SKM-1 treated with dmso at 0.1 percent for 144 hours (cell line): ENCODE measurements at regions not wholly inside any gene's neighbourhood (a gene's known extent, or its start where the extent isn't known, plus 50 kb on each side); places are given as distances from the start of the nearest gene placed in this dataset.
"Not testable (repeated sequence)": the region's sequence is repeated elsewhere in the genome, so short reads cannot be mapped to it uniquely, and the experiment has no call there.

Experiments used
- DNase-seq: peaks from one replicate; lab custom pipeline; 2025; ENCODE audit not compliant: unreplicated experiment; lab: John Stamatoyannopoulos, UW

- DNase-seq: peak; percentile 22
Observed at GRCh38 chr4:100042235-100042634, 92.2 kb upstream of the H2AZ1 start.

- no peak for DNase-seq
Observed at GRCh38 chr4:100041646-100042045, 91.6 kb upstream of the H2AZ1 start.

GRCh38 chr4:100034023-100034664 is 84.1 kb upstream of the H2AZ1 start:
- no peak for DNase-seq

- DNase-seq: no peak
Observed at GRCh38 chr4:100026066-100026465, 76.0 kb upstream of the H2AZ1 start.

- DNase-seq: no peak
Observed at GRCh38 chr4:100023800-100024199, 73.7 kb upstream of the H2AZ1 start.

GRCh38 chr4:100022792-100023222 is 72.7 kb upstream of the H2AZ1 start:
- DNase-seq: no peak

GRCh38 chr4:100019821-100020220 is 69.7 kb upstream of the H2AZ1 start:
- DNase-seq: no peak

GRCh38 chr4:100017637-100018310 is 67.7 kb upstream of the H2AZ1 start:
- DNase-seq: no peak

GRCh38 chr4:100016191-100016590 is 66.1 kb upstream of the H2AZ1 start:
- no peak for DNase-seq

GRCh38 chr4:100014616-100015015 is 64.5 kb upstream of the H2AZ1 start:
- DNase-seq: no peak

GRCh38 chr4:100009490-100009889 is 59.4 kb upstream of the H2AZ1 start:
- no peak for DNase-seq

- DNase-seq: no peak
Observed at GRCh38 chr4:100008048-100008447, 58.0 kb upstream of the H2AZ1 start.

GRCh38 chr4:100006161-100006560 is 56.1 kb upstream of the H2AZ1 start:
- not testable (repeated sequence) for DNase-seq
